OCI-M1 (cell line): ENCODE measurements at regions not wholly inside any gene's neighbourhood (a gene's known extent, or its start where the extent isn't known, plus 50 kb on each side); places are given as distances from the start of the nearest gene placed in this dataset.

Experiments
- DNase-seq: peaks from one replicate; lab custom pipeline; 2025; lab: John Stamatoyannopoulos, UW

DNA sequence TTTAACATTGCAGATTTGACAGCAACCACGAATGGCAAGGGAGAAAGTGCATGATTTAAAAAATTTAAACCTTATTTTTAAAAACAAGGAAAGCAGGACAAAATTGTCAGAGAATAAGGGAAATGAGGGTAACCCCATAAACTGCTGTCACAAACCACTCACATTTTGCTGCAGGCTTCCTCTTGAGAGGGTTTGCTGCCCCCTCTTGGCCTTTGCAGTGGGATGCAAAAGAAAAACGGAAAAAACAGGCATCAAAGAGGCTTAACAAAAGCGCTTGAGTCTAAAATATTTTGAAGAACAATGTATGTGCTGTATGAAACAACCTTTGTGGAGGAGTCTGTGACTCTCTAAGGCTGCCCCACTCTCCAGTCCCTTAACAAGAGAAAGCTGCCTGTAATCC lies 91.6 kb downstream of the TMX3 start:
- peak; percentile 79 for DNase-seq

- DNase-seq = no peak
Observed at GRCh38 chr18:68611311-68611710, 103.6 kb downstream of the TMX3 start.

DNA sequence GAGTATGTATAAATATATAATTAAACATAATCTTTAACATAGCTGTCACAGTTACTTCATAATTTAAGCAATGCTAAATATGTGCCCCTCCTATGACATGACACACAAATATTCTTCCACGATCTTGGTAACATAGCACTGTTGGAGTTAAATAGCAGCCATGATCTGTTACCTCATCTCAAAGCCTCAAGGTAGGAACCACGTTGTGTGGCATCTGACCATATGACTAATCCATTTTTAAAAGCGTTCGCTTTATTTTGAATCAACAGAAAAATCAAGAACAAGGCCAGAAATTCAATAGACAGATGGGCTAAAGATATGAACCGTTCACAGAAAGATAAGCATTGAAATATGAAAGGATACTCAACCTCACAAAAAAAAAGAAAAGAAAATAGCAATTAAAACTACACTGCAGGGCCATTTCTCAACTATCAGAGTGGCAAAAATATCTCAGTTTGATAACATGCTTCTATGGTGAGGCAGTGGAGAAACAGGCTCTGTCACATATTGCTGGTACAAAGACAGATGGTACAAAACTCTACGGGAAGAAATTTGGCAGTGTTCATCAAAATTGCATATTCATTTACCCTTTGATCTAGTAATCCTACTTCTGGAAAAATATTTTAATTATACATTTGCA lies 105.9 kb downstream of the TMX3 start:
- no peak for DNase-seq

- DNase-seq = no peak
Observed at GRCh38 chr18:68607852-68608251, 107.1 kb downstream of the TMX3 start.

DNA sequence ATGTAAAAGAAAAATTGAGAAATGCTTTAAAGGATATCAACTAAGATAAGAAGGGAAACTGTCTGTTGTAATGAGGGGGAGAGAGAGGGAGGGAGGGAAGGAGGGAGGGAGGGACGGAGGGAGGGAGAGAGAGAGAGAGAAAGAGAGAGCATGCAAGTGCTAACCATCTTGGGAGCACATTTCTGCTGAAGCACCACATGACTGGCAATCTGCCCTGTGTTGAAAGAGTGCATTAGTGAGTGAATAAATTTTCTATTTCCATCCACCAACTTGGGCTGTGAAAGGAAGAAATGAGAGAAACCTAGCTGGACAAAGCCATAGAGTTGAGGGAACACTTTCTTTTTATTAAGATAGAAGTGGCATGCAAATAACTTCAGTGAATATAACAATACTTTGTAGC lies 110.7 kb downstream of the TMX3 start:
- peak; percentile 25 for DNase-seq

GRCh38 chr18:68596016-68596415 lies 118.9 kb downstream of the TMX3 start:
- DNase-seq = no peak

- DNase-seq = peak; percentile 26
Observed at GRCh38 chr18:68588169-68588568, 126.7 kb downstream of the TMX3 start.

DNA sequence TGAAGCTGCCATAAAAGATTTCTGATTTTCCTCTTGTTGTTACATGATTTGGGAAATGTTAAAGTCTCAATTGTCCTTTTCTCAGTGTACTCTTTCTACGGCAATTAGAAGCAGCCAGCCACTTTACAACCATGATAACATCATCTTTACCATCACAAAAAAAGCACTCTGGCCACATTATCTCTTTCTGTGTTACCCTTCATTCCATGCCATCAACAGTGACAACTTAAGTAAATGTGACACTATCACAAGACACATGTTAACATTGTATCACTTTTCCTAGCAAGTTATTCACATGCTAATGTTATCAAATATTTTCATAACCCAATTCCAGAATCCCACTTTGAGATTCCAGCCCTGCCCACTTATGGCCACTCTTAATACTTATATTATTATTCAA lies 131.2 kb downstream of the TMX3 start:
- DNase-seq = no peak

- no peak for DNase-seq
Observed at GRCh38 chr18:68574311-68574710, 140.6 kb downstream of the TMX3 start.

DNA sequence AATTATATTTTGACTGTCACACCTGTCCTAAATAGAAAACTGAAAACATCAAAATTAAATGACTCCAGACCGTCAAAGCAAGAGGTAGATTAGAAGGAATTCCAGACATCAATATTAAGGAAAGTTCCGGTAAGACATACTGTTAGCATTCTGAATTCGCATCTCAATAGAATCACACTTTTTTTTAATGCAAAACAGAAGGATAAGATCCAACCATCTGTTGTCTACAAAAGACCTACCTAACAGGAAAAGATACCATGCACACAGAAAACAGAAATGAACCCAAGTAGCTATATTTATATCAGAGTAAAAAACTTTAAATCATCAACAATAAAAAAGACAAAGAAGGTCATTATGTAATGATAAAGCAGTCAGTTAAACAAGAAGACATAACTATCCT lies 145.0 kb downstream of the TMX3 start:
- DNase-seq = no peak

GRCh38 chr18:68568364-68569155 lies 146.3 kb downstream of the TMX3 start:
- peak; percentile 21 for DNase-seq

DNA sequence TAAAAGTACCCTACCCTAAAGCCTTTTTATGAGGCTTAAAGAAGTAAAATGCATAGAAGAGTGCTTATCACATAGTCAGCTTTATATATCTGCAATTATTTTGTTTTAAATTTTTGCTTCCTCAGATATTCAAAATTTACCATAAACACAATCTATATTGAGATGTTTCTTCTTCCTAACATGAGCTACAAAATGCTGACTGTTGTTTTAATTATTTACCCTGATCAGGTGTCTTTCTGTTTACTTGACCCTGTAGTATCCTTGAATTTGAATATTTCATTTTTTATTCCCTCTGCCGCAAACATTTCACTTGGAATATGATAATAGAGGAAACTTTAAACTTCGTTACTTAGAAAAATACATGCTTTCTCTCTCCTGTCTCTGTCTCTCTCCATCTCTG lies 147.9 kb downstream of the TMX3 start:
- no peak for DNase-seq

DNA sequence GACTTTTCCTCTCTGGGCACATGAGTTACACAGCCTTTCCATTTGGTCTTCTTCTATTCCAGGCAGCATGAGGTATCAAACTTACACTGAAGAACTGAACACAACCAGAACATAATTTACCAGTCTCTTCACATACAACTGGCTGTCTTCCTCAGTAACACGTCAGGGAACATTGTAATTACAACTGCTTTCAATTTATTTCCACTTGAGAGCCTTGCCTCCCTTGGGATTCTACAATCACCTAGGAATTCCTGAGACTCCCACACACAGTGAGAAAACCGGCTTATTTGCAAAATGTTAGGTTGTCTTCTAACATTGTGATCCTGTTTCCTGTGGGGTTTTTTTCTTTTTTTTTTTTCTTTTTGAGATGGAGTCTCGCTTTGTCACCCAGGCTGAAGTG lies 149.9 kb downstream of the TMX3 start:
- DNase-seq = no peak

DNA sequence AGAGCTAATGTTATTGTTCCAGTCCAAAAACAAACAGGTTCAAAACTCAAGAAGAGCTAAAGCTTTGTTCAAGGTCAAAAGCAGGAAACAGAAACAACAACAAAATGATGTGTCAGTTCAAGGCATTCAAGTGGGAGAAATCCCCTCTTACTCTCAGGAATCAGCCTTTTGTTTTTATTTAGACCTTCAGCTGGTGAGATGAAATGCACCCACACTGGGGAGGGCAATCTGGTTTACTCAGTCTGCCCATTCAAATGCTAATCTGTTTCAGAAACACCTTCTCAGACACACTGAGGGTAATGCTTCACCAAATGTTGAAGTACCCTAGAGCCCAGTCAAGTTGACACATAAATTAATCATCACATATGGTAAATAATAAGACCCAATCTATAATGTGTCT lies 150.6 kb downstream of the TMX3 start:
- DNase-seq = no peak

GRCh38 chr18:68560128-68560527 lies 154.8 kb downstream of the TMX3 start:
- no peak for DNase-seq

DNA sequence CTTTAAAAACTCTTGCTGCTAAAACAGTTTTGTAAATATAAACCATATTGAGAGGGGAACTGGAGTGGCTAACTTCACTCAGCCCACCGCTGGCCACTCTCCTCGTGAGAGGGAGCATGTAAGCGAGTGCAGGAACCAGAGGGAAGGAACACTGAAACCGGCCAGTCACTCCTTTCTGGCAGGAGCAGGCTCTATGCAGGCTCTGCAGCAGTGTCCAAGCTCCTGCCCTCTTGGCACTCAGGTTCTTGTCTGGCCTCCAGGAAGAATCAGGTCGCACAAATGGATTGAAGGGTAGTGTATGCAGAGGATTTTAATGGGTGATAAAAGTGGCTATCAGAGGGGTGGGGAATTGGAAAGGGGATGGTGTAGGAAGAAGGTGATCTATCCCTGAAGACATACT lies 157.7 kb downstream of the TMX3 start:
- no peak for DNase-seq

GRCh38 chr18:68555879-68556301 lies 159.0 kb downstream of the TMX3 start:
- DNase-seq = peak; percentile 29

GRCh38 chr18:68548904-68549870 lies 165.7 kb downstream of the TMX3 start:
- no peak for DNase-seq

GRCh38 chr18:68543344-68543743 lies 171.6 kb downstream of the TMX3 start:
- DNase-seq = no peak

GRCh38 chr18:68542846-68543245 lies 172.1 kb downstream of the TMX3 start:
- no peak for DNase-seq

DNA sequence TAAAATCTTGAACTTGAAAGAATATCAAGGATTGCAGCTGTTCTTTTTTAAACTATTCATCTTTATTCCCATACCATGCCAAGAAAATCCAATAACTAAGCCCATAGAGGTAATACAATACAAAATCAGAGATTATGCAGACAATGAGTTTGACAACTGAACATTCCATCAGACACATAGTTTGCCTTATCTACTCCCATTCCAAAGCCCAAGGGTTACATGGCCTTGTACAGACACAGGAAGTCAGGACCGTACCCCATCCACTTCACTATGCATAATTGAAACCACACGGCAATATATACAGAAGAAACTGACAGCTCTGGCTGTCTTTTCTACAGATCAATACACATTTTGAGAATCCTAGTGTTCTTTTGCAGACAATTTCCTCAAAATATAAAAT lies 181.3 kb downstream of the TMX3 start:
- no peak for DNase-seq

GRCh38 chr18:68532328-68532885 lies 182.5 kb downstream of the TMX3 start:
- no peak for DNase-seq
